Stimulated activated naive CD8-positive, alpha-beta T cell treated with anti-CD3 and anti-CD28 coated beads, Interleukin-15, Interleukin-2, amounts not matched to agents 100 U/mL and 50 U/mL, for 24 hours (primary cell): ENCODE measurements at regions not wholly inside any gene's neighbourhood (a gene's known extent, or its start where the extent isn't known, plus 50 kb on each side); places are given as distances from the start of the nearest gene placed in this dataset.

Experiments
- ATAC-seq: fragments of 150-1000 bp; cut with Tn5 transposase; one replicate; pipeline ENCODE4 v1.10.0; 2021
- DNase-seq: peaks from one replicate; pipeline ENCODE4 v3.0.0; 2021

DNA sequence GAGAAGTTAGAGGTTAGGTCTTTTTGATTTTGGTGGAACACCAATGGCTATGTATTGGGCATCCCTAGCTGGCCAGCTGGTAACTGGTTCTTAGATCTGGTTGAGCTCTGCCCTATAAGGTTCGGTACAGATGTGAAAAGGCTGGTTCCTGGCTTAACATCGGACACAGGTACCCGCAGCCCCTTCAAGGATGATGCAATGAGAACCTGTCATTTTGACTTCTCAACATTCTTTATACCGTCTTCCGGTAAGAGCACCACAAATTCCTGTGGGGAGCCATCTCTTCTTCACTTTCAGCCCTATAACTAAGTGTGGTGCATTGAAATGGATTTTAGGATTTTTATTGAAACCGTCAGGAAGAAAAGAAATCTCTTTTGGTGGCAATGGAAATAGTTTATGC, 222.8 kb downstream of the ADAMTS9 start:
- ATAC-seq (no peak), DNase-seq (no peak)

DNA sequence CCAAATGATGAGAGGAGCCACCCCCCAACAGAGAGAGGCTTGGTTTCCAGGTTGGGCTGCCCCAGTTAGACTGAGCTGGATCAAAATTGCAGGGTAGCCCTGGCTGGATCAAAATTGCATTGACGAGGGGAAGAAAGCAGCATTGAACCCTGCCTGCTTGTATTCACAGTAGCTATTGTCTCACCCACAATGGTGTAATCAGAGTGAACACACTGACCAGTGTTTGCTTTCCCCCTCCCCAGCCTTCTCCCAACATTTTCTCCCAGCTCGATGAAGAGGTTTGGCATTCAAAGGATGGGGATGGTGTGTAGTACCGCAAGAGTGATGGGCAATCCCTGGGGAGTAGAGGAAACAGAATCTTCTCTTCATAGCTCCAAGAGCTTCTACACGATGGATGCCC, 223.8 kb downstream of the ADAMTS9 start:
- ATAC-seq: no peak
- no peak for DNase-seq

DNA sequence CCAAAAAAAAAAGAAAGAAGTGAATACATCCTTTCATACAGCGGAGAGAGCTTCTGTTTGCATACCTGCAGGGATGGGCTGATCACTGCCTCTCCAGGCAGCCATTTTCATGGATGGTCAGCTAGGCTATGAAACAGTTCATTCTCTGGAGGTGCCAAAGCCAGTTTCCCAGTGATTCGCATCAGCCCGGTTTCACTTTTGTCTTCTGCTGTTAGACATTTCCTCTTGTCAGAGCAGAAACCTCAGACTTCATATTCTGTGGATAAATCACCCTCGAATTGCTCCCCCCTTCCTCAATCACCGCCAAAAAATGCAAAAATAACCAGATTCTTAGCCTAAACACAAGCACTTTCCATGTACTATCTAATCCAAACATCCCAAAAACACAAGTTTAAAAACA, 225.6 kb downstream of the ADAMTS9 start:
- ATAC-seq (no peak), DNase-seq (no peak)

DNA sequence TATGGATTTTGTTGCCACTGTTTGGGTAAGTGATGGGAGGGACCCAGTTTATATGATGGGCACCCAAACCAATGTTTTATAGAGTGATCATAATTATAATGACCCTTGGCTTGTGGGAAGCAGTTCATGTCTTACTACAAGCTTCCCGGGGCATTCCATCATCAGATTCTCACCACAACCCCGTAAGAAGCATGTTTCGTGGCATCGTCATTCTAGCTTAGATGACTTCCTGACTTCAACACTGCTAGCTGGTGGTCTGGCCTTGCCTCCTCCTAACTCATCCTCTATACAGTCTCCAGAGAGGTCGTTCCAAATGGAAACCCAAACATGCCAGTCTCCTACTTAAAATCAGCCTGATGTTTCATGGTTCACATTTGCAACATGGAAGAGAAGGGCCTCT, 226.9 kb downstream of the ADAMTS9 start:
- no peak for ATAC-seq
- DNase-seq: no peak

DNA sequence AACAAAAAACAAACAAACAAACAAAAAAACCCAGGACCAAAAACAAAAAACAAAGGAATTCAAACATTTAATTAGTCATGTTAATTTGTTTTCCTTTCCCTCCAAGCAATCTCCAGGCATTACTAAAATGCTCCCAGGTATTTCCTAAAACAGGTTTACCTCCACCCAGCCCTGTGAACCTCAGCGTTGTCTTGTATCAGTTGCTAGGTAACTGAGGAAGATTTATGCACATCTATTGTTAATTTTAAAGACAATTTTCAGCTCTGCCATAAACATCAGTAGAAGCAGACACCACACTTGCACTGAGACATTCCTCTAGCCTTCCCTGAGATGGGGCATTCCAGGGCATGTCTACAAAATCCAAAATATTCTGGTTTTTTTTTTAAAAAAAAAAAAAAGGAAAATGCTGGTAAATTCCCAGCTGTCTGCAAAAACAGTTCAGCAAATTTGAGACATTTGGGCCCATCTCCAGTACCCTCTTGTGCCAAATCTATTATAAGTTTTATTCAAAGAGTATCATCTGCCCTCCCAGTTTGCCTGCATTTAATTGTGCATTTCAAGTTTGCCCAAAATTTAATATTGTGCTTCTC, 227.6 kb downstream of the ADAMTS9 start:
- no peak for DNase-seq
- ATAC-seq: no peak

DNA sequence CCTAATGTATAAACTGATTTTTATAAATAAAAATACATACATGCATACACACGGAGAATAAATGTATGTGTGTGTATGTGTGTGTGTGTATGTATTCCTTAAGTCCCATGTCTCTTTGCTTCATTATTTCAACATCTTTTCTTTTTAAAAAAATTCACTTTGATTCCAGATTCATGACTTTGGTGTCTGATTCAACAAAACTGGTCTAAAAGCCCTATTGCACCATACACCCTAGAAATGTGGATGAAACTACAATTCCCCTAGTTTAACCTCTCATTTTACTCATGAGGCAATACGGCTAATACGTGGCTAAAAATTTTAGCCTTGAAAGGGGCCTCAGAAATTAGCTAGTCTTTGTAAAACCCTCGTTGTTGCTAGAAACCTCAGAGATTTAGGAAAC, 228.1 kb downstream of the ADAMTS9 start:
- DNase-seq (no peak), ATAC-seq (no peak)

DNA sequence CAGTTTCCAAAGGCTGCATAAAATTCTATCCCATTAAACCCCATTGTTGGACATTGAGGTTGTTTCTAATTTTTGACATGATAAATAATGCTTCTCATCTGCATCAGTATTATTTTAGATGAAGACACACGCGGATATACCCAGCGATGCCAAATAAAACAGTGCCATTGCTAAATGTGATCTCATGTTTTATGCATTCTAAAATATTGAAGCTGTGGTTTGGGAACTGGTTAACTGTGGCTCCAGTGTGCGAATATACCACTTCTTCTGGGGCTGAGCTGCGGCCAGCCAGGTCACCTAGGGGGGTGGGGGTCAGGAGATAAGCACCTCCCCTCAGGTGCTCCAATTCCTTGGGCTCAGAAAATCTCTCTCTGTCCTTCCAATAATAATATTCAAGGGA, 230.0 kb downstream of the ADAMTS9 start:
- DNase-seq: no peak

DNA sequence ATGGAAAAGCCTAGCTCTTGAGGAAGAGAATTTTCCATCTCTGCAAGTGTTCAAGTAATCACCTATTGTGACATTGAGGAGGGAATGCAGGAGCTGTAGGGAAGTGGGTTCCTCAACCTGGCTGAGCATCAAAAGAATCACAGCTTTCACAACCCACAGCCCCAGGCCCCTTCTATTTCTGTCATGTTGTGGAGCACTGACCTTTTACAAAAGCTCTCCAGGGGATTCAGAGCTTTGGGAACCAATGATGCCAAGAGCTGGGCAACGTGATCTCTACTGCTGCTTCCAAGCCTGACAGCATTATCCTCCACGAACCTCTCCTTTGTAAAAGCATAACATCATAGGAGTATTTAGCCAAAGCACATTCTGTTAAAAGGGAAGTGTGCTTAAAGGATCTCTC, 231.1 kb downstream of the ADAMTS9 start:
- no peak for ATAC-seq
- no peak for DNase-seq

More for the DNA sequence above, 230.0 kb downstream of the ADAMTS9 start:
- ATAC-seq: no peak

DNA sequence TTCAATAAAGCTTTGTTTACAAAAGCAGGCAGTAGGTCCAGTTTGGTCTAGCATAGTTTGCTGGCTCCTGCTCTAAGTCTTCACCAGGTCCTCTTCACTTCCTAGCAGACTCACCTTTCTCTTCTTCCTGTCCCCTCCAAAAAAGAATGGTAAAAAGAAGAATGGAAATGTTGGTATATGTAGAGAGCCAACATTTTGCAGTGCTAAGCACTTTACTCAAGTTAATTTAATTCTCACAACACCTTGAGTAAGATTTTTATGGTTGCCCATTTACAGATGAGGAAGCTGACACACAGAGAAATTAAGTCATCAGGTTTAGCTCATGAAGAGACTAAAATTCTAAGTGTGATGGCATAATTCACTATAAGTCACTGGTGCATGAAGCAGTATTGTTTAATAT, 230.1 kb upstream of the PRICKLE2 start:
- DNase-seq: no peak
- no peak for ATAC-seq

DNA sequence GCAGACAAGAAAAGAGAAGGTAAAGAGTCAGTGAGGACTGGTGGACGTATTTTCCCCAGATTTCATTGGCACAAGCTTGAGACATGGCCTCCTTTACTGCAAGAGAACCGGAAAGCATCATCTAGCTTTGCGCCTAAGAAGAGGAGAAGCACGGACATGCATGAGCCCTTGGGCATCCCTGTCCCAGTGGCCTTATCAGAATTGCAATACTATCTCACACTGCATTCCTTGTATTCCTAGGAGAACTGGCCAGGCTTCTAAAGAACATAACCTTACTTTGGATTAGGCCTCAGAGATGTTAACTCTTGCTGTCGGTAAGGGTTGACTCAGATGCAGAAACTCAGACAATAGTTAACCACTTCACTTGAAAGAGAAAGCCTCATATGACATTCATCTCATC, 229.5 kb upstream of the PRICKLE2 start:
- DNase-seq (no peak), ATAC-seq (no peak)

DNA sequence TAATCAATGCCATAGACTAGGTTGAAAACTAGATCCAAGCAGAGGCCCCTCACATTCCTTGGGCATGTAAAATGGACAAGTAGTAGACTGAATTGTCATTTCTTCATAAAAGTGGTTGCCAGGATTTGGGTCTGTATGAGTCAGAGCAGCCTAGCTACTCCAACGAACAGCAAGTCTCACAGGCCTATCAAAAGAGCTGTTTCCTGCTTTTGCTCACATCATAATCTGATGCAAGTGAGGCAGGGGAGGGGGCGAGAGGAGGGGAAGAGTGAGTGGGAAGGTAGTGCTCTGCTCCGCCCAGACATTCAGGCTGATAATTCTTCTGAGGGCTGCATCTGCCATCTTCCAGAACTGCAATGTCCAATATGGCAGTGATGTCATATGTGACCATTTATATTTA, 228.9 kb upstream of the PRICKLE2 start:
- no peak for DNase-seq
- ATAC-seq: no peak

DNA sequence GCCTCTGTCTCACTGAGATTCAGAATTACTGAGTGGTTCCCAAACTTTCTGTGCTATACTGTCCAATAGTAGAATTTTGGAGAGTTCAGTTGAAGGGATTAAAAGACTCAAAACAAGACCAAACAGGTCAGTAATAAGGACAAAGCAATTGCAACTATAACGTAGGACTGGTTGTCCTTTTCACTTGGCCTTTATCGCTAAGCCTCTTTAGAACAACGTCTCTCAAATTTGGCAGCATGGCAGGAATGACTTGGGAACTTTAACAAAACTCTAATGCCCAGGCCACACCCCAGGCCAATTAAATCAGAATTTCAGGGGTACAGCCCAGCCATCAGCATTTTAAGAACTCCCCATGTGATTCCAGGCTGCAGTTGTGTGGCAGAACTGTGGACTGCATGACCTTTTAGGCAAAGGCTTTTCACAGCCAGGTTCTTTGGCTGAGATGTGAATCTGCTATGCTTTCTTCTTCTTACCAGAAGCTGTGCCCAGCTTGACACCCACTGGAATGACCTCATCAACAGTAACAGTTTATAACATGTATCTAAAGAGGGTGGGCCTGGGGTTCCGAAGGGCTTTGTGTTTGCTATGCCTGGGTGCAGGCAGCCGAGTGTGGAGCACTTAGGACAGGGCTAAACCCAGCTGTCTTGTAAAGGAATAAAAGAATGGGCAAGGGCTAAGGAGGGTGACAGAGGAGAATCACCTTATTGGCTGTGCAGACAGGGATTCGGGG, 226.2 kb upstream of the PRICKLE2 start:
- DNase-seq: no peak
- ATAC-seq: no peak

DNA sequence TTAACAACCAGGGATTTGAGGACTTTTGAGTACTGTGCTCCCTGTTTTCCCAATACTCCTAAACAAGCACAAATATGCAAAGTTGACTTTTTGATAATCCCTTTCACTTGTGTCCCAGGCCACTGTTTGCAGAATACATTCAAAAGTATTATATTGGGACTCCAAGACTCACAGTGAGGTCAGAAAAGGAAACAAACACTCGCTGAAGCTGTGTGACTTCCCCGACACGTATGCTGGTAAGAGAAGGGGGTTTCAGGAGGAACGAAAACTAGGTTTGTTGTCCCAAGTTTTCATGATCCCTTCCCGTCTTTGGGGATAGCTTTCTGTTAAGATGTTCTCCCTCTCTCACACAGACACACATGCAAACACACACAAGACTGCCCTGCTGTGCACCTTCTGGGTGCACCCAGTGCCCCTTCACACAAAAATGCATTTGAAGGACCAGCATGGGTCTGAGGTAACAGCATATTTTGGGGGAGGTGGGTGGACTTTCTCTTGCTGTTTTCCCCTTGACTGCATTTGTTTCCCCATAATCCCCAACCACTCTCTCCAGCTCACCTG, 225.2 kb upstream of the PRICKLE2 start:
- no peak for ATAC-seq
- no peak for DNase-seq

DNA sequence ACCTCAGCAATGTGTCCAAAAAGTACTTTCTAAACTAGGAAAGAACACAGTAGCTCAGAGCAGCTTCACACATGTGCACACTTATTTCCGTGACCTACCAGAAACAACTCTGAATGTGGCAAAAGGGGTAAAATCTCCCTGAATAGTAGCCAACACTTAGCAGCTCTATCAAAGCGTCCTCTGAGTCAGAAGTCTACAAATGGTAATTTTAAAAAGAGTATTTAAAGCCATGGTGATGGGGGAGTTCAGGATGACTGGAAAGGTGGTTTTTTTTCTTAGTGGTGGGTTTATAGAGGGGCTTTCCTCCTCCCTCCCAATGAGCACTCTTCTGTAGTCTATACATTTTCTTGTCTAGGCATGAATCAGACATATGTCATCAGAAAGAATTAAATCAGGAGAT, 223.8 kb upstream of the PRICKLE2 start:
- no peak for DNase-seq
- ATAC-seq: peak; percentile 53

DNA sequence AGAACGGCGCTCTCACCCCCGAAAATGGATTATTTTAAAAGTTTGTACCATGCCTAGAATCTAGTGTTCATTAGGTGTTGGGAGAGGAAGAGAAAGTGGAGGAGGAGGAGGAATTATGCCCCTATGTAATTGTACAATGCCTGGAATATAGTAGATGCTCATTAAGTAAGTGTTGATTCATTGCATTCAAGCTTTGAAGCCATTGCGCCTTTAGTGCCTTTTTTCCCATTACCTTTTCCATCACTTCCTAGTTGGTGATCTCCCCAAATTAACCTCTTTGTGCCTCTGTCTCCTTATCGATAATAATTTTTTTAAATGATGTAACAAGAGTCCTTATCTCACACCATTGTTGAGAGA, 220.7 kb upstream of the PRICKLE2 start:
- ATAC-seq (no peak), DNase-seq (no peak)

DNA sequence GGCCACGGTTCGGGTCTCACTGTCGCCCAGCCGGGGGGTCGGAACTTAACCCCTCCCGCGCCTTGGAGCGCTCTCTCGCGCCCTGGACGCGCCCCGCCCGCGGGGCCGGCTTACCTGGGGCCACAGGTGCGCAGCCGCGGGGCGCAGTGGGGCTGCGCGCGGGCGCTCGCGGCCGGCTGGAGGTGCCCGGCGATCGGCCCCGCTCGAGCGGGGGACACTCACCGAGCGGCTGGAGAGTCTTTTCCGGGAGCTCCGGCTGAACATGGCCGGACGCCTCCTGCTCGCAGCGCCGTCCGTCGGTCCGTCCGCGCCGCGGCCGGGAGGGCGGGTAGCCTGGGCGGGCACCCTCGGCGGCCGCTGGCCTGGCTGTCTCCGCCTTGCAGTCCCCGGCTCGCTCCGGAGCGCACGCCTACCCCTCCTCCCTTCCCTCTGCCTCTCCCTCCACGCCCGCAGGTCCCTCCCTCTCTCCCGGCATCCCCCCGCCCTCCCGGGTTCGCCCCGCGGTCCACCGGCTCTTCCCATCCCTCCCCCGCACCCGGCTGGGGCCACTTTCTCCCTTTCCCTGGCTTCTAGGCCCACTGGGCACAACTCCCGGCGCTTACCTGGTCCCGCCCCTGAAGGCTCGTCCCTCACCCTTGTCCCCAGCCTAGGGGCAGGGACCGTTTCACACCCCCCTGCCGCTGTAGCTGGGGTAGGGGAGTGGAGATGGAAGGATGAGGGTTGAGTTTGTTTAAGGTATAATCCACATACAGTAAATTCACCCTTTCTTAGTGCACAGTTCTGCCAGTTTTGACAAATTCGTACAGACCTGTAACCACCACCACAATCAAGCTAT, 220.1 kb upstream of the PRICKLE2 start:
- DNase-seq: no peak
- no peak for ATAC-seq

DNA sequence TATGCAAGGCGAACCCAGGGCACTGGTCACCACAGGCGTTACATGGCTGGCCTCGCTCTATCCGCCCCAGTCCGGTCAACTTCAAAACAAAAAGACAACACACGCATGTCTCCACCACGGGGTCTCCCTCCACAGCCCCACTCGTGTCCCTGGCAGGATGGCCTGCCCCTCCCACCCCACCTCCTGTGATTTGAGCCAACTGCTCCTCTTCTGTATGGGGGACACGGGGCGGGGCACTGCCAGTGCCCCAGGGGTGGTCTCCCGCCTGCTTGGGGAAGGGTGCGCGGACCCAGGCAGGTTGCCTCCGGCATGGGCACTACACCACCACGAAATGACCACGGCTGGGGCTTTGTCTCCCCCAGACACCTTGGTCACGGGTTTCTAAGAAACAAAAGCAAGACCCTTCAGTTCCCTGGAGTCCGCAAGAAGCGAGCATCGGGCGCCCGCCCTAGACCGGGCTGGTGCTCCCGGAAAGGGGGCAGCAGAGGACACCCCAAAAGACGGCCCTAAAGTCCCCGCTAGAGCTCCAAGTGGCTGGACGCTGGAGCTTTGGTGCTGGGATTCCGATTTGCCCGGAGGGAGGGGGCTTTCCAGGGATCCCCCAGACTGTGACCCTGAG, 219.3 kb upstream of the PRICKLE2 start:
- ATAC-seq (no peak), DNase-seq (no peak)

DNA sequence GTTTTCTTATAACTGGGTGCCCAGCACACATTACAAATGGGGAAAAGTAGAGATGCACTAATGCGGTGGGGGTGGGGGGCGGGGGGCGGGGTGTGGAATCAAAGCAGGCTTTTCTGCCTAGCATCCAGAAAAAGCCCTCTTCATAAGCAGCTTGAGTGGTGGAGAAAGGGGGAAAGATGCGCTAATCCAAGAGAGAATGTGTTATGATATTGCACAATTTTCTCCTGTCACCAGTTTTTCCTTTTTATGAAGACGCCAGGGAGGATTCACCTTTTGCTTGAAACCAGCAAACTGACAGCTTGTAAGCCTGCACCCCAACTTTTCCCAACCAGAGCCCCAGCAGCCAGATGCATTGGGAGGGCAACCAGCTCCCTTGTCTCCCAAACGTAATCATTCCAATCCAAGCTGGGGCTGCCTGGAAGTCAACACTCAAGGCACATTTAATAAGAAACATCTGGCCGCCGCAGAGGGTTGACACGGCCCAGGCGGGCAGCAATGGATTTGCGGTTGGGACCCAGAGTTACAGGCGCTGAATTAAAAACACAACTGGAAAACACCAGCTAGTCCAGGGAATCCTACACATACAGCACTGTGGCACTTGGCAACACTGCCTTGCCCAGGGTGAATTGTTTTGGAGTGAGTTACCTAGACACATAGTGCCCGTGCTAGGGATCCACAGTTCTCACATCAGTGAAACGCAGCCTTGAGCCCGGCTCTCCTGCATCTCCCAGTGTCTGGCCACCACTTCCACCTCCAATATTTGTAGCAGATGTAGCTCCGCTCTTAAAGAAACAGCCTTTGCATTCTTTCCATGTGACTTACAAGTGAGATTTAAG, 218.5 kb upstream of the PRICKLE2 start:
- DNase-seq: no peak

DNA sequence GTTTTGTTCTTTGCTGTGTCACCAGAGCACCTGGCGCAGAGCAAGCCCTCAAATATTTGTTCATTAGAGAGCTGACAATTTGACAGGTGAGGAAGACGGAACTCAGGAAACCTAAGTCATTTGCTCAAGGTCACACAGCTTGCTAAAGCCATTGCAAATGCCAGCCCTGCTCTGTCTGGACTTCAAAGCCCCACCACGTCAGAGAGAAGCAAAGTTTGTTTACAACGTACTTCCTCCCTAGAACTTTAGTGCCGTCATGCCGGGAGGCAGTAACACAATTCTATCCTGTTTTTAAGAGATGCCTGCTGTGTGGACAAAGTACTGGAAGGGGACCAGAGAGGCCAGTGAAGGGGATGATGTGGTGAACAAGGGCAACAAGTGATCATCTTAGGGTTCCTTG, 216.6 kb upstream of the PRICKLE2 start:
- no peak for ATAC-seq
- DNase-seq: no peak

More for the DNA sequence above, 218.5 kb upstream of the PRICKLE2 start:
- ATAC-seq: no peak

DNA sequence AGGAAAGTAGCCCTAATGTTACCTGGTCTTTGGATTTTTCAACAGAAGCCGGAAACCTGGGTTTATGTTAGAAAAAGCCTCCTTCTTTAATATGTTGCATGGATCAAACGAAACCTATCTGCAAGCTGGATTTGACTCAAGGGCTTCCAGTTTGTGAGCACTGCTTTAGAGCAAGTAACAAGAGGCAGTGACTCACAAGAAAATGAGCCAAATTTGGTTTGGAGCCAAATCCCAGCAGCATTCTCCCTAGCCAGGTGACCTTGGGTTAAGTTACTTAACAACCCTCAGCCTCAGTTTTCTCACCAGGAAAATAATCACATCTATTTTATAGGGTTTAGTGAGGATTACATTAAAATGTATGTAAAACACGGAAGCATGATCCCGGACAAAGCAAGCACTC, 215.2 kb upstream of the PRICKLE2 start:
- ATAC-seq: no peak
- DNase-seq: no peak

DNA sequence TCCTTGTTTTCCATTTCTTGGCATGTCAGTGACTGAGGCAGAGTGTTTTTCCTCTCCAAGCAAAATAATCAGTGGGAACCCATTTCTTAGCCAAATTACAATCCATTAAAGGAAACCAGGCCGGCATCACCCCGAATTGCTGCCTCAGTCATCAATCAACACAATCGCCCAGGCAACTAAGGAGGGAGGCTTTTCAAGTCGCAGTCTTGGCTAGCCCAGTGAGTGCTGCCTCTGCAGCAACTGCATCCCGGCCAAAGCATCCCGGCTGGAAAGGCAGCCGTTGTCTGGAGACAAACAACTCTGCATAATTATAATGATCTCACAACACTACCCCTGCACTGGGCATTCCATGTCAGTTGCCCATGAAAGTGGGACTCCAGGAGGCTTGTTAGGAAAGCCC, 213.5 kb upstream of the PRICKLE2 start:
- DNase-seq (no peak), ATAC-seq (no peak)

DNA sequence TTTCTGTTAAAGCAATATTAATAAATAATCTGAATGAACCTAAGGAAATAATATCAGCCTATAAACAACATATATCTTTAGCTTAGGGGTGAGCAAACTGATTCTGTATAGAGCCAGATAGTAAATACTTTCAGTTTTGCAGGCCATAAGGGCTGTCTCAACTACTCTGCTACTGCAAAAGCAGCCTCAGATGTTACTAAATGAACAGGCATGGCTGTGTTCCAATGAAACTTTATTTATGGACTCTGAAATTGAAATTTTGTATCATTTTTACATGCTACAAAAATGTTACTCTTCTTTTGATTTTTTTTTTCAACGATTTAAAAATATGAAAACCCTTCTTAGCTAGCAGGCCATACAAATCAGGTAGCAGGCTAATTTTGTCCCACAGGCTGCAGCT, 212.8 kb upstream of the PRICKLE2 start:
- ATAC-seq (no peak), DNase-seq (no peak)
